Caco-2 (cell line): ENCODE measurements at regions not wholly inside any gene's neighbourhood (a gene's known extent, or its start where the extent isn't known, plus 50 kb on each side); places are given as distances from the start of the nearest gene placed in this dataset.

Source experiments
- BruUV-seq: library from RNA; stranded (reverse); fragments of 400-500 nt; replicated peaks from 2 replicates; lab custom pipeline; 2021; lab: Mats Ljungman, UMichigan
- CTCF ChIA-PET: fragments of 300-600 bp; sonication (Branson Sonifier 250); formaldehyde crosslinking; loops from one replicate; lab custom pipeline; 2022; ENCODE audit warnings: antibody characterized with exemption; lab: Charles Lee
- POLR2A ChIA-PET: fragments of 300-600 bp; sonication (Branson Sonifier 250); formaldehyde crosslinking; loops from one replicate; lab custom pipeline; 2022; ENCODE audit warnings: antibody characterized with exemption; lab: Charles Lee
- DNase-seq, 2 experiments: peaks; one replicate each; pipeline versions ENCODE4 v3.0.0 to v3.0.0-alpha.2; 2020 to 2022
- H3K27me3 ChIP-seq: replicated peaks from 2 replicates; pipeline ENCODE4 v1.6.0; 2011; ENCODE audit warnings: low read length; ENCODE audit not compliant: control insufficient read depth, insufficient read depth
- H3K36me3 ChIP-seq: 2 replicates; pipeline ENCODE4 v1.5.1; 2011; ENCODE audit warnings: low read length; ENCODE audit not compliant: control insufficient read depth, insufficient read depth
- H3K4me1 ChIP-seq: fragments of 250-450 bp; sonication (Bioruptor Pico); 2 replicates; pipeline ENCODE4 v1.5.1; 2020; ENCODE audit warnings: mild to moderate bottlenecking
- H3K4me3 ChIP-seq: 2 replicates; pipeline ENCODE4 v1.5.1; 2011; ENCODE audit warnings: low read depth, mild to moderate bottlenecking, control low read depth, low read length
- H3K9me3 ChIP-seq: fragments of 250-450 bp; sonication (Bioruptor Pico); 2 replicates; pipeline ENCODE4 v1.5.1; 2020; ENCODE audit warnings: mild to moderate bottlenecking, moderate library complexity
- H3K27ac Mint-ChIP-seq: one replicate; pipeline ENCODE4 v1.8.0; 2022; ENCODE audit warnings: mixed read lengths; ENCODE audit not compliant: unreplicated experiment
- H3K27me3 Mint-ChIP-seq: one replicate; pipeline ENCODE4 v1.8.0; 2022; ENCODE audit warnings: mixed read lengths; ENCODE audit not compliant: insufficient read depth, unreplicated experiment
- H3K36me3 Mint-ChIP-seq: one replicate; pipeline ENCODE4 v1.8.0; 2022; ENCODE audit warnings: mild to moderate bottlenecking, mixed read lengths; ENCODE audit not compliant: insufficient read depth, unreplicated experiment
- H3K4me1 Mint-ChIP-seq: one replicate; pipeline ENCODE4 v1.8.0; 2022; ENCODE audit warnings: low read depth, mixed read lengths; ENCODE audit not compliant: unreplicated experiment
- H3K4me3 Mint-ChIP-seq: one replicate; pipeline ENCODE4 v1.8.0; 2022; ENCODE audit warnings: mild to moderate bottlenecking, moderate library complexity, mixed read lengths; ENCODE audit not compliant: unreplicated experiment
- H3K9me3 Mint-ChIP-seq: one replicate; pipeline ENCODE4 v1.8.0; 2022; ENCODE audit warnings: mixed read lengths; ENCODE audit not compliant: unreplicated experiment
- CTCF ChIP-seq, 2 experiments: fragments of 200-600 bp in 1 of 2; IDR thresholded peaks; 1 replicate in 1 of 2; 2 replicates in 1 of 2; pipeline versions ENCODE4 v1.5.1 to v1.8.0; 2011 to 2022; ENCODE audit warnings: antibody characterized with exemption in 1 of 2, control low read depth in 1 of 2, inconsistent platforms in 1 of 2, low read depth in 1 of 2, low read length in 1 of 2, mild to moderate bottlenecking in 1 of 2, moderate library complexity in 1 of 2; ENCODE audit not compliant: insufficient read depth in 1 of 2, severe bottlenecking in 1 of 2, unreplicated experiment in 1 of 2
- intact Hi-C: fragments of 100-400 bp; cut with micrococcal nuclease; formaldehyde crosslinking; loops from one replicate; pipeline ENCODE4 v1.10.0; 2022; ENCODE audit not compliant: unreplicated experiment

GRCh38 chr5:29982457-29982856 is 1211.0 kb upstream of the CDH6 start:
- H3K4me1 Mint-ChIP-seq, result no peaks in the 10 kb centered on the region
- Histone ChIP-seq H3K9me3 (no peaks in the 10 kb centered on the region), H3K27me3 (no peaks in the 10 kb centered on the region), H3K4me3 (no peak overlapping the region), H3K36me3 (no peaks in the 10 kb centered on the region), H3K4me1 (no peaks in the 10 kb centered on the region)
- H3K27ac Mint-ChIP-seq, result no peak overlapping the region
- H3K4me3 Mint-ChIP-seq, result no peak overlapping the region
- no peaks in the 10 kb centered on the region for H3K36me3 Mint-ChIP-seq
- ChIA-PET CTCF (no interaction called here), POLR2A (no interaction called here)
- intact Hi-C loops, result no loop called here
- no peaks in the 10 kb centered on the region for H3K9me3 Mint-ChIP-seq
- TF ChIP-seq CTCF (IDR thresholded peaks at IDR 0.05; ENCODE audit: insufficient read depth in 1 of 2, low read depth in 1 of 2, low read length in 1 of 2, severe bottlenecking in 1 of 2, unreplicated experiment in 1 of 2), result no peak
- peaks cover 6% of the 10 kb centered on the region for H3K27me3 Mint-ChIP-seq
- no peak for DNase-seq
- no TSS peak for BruUV-seq

DNA sequence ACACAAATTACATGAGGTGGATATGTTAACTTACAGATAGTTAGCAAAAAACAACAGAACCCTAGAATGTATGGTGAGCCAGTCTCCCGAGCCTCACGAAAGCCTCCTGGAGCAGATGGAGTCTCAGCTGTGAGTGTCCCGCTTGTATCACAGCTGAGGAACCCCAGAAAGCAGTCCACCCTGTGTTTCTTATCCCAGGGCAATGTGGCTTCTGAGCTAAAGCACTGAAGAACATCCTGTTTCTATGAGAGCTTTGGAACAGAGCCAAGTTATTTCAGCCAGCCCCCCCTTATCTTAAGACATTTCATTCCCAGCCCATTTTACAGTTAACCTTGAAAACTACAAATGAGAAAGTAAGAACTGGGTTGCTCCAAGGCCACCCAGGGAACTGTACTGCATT is 1220.9 kb upstream of the CDH6 start:
- Mint-ChIP-seq H3K27ac (no peak overlapping the region), H3K27me3 (no peaks in the 10 kb centered on the region), H3K36me3 (no peaks in the 10 kb centered on the region), H3K4me1 (no peaks in the 10 kb centered on the region), H3K4me3 (no peak overlapping the region), H3K9me3 (no peaks in the 10 kb centered on the region)
- no peak for DNase-seq
- POLR2A ChIA-PET, result no interaction called here
- Histone ChIP-seq H3K4me1 (no peaks in the 10 kb centered on the region), H3K4me3 (no peak overlapping the region), H3K36me3 (no peaks in the 10 kb centered on the region), H3K27me3 (no peaks in the 10 kb centered on the region), H3K9me3 (no peaks in the 10 kb centered on the region)
- CTCF ChIA-PET, result no interaction called here
- TF ChIP-seq CTCF (IDR thresholded peaks at IDR 0.05; ENCODE audit: insufficient read depth in 1 of 2, low read depth in 1 of 2, low read length in 1 of 2, severe bottlenecking in 1 of 2, unreplicated experiment in 1 of 2), result no peak
- intact Hi-C loops, result no loop called here
- BruUV-seq, result no TSS peak

- intact Hi-C loops, result no loop called here
- TF ChIP-seq CTCF (IDR thresholded peaks at IDR 0.05; ENCODE audit: insufficient read depth in 1 of 2, low read depth in 1 of 2, low read length in 1 of 2, severe bottlenecking in 1 of 2, unreplicated experiment in 1 of 2), result no peak
- Mint-ChIP-seq H3K27me3 (no peaks in the 10 kb centered on the region), H3K4me3 (no peak overlapping the region), H3K4me1 (no peaks in the 10 kb centered on the region), H3K27ac (no peak overlapping the region), H3K36me3 (no peaks in the 10 kb centered on the region), H3K9me3 (no peaks in the 10 kb centered on the region)
- Histone ChIP-seq H3K4me1 (no peaks in the 10 kb centered on the region), H3K4me3 (no peak overlapping the region), H3K9me3 (no peaks in the 10 kb centered on the region), H3K27me3 (no peaks in the 10 kb centered on the region), H3K36me3 (no peaks in the 10 kb centered on the region)
- ChIA-PET CTCF (no interaction called here), POLR2A (no interaction called here)
- no peak for DNase-seq
- no TSS peak for BruUV-seq
These were observed 1229.5 kb upstream of the CDH6 start for GRCh38 chr5:29963956-29964355.
